ENCODE measurements at regions not wholly inside any gene's neighbourhood (a gene's known extent, or its start where the extent isn't known, plus 50 kb on each side); places are given as distances from the start of the nearest gene placed in this dataset.

DNA sequence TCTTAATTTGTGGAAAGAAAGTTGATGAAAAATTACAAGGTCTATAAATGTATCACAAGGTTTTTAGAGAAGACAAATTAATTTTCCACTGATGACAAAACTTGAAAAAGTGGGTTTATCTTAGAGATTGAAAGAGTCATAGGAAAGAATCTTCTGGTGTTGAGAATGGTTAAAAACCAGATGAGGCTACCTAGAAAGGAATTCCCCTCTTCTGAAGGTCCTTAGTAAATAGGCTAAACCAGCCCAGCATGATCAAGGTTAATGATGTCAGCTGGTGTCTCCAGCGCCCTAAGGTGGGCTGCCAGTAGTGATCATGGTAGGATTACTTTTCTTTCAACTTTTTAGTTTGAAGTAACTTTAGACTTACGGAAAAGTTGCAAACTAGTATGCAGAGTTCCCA lies 71.8 kb upstream of the PGRMC2 start:
- TF ChIP-seq POLR2A (IDR thresholded peaks at IDR 0.05; ENCODE audit: low read depth, low read length): no peak
- no peak for TF ChIP-seq MAFK (IDR thresholded peaks at IDR 0.05; ENCODE audit: low read depth, low read length)

Measured in IMR-90 (cell line).